Endothelial cell of umbilical vein (primary cell): ENCODE measurements at regions not wholly inside any gene's neighbourhood (a gene's known extent, or its start where the extent isn't known, plus 50 kb on each side); places are given as distances from the start of the nearest gene placed in this dataset.

Experiments
- BruUV-seq: library from RNA; stranded (reverse); fragments of 400-500 nt; replicated peaks from 2 replicates; lab custom pipeline; 2021; lab: Mats Ljungman, UMichigan
- CTCF ChIA-PET: fragments of 300-600, 350-600 bp; sonication (Branson Sonifier 250); formaldehyde crosslinking; loops from one replicate; lab custom pipeline; 2021; ENCODE audit warnings: antibody characterized with exemption, inconsistent platforms; lab: Charles Lee
- POLR2A ChIA-PET: fragments of 300-600, 350-600 bp; sonication (Branson Sonifier 250); formaldehyde crosslinking; loops from one replicate; lab custom pipeline; 2021; ENCODE audit warnings: antibody characterized with exemption, inconsistent platforms; lab: Charles Lee
- DNase-seq: peaks from one replicate; pipeline ENCODE4 v3.0.0-alpha.2; 2011; ENCODE audit warnings: low read depth, low spot score
- FAIRE-seq: peaks from 2 replicates; lab custom pipeline; 2011; peaks lifted over from hg19 to GRCh38; lab: Jason Lieb, UNC
- H2AFZ ChIP-seq: 2 replicates; pipeline ENCODE4 v1.6.0; 2012; ENCODE audit warnings: low read depth, low read length, control low read depth, inconsistent platforms
- H3K27ac ChIP-seq: 2 replicates; pipeline ENCODE4 v1.5.1; 2011; ENCODE audit warnings: low read depth, mild to moderate bottlenecking, control low read depth, low read length, moderate library complexity; ENCODE audit not compliant: insufficient read depth
- H3K27me3 ChIP-seq, 2 experiments: 2 replicates each; pipeline versions ENCODE4 v1.6.0 to v1.6.1; 2011; ENCODE audit warnings: low read length in 2 of 2, mixed read lengths in 1 of 2; ENCODE audit not compliant: control insufficient read depth in 2 of 2, insufficient read depth in 2 of 2
- H3K36me3 ChIP-seq, 2 experiments: 2 replicates in 1 of 2; 3 replicates in 1 of 2; pipeline ENCODE4 v1.5.1; 2011; ENCODE audit warnings: low read length in 2 of 2, mild to moderate bottlenecking in 1 of 2, moderate library complexity in 1 of 2; ENCODE audit not compliant: control insufficient read depth in 2 of 2, insufficient read depth in 2 of 2; ENCODE audit errors: extremely low read depth in 1 of 2
- H3K4me1 ChIP-seq: 3 replicates; pipeline ENCODE4 v1.5.1; 2011; ENCODE audit warnings: mild to moderate bottlenecking, low read length; ENCODE audit not compliant: control insufficient read depth, insufficient read depth; ENCODE audit errors: extremely low read depth
- H3K4me2 ChIP-seq: 2 replicates; pipeline ENCODE4 v1.6.1; 2011; ENCODE audit warnings: low read length, control low read depth, mixed read lengths; ENCODE audit not compliant: insufficient read depth
- H3K4me3 ChIP-seq, 3 experiments: fragments of 200-600 bp in 1 of 3; sonication (generic), shearing (Covaris generic) in 1 of 3; replicated peaks in 1 of 3; 2 replicates each; pipeline ENCODE4 v1.5.1; 2011 to 2016; ENCODE audit warnings: control low read depth in 3 of 3, low read length in 3 of 3, mild to moderate bottlenecking in 2 of 3, inconsistent platforms in 1 of 3, low read depth in 1 of 3, moderate library complexity in 1 of 3; ENCODE audit not compliant: insufficient read depth in 1 of 3
- H3K79me2 ChIP-seq: 2 replicates; pipeline ENCODE4 v1.6.0; 2012; ENCODE audit warnings: low read length, inconsistent platforms; ENCODE audit not compliant: control insufficient read depth, insufficient read depth
- H3K9ac ChIP-seq: replicated peaks from 2 replicates; pipeline ENCODE3; 2011; ENCODE audit warnings: low read length, control low read depth; ENCODE audit not compliant: insufficient read depth; ENCODE audit errors: extremely low read depth
- H3K9me1 ChIP-seq: replicated peaks from 3 replicates; pipeline ENCODE4 v1.6.0; 2011; ENCODE audit warnings: mild to moderate bottlenecking, low read length; ENCODE audit not compliant: control insufficient read depth, insufficient read depth; ENCODE audit errors: extremely low read depth
- H3K9me3 ChIP-seq: replicated peaks from 2 replicates; pipeline ENCODE4 v1.5.1; 2012; ENCODE audit warnings: low read length, inconsistent platforms; ENCODE audit not compliant: control insufficient read depth, insufficient read depth
- H4K20me1 ChIP-seq: replicated peaks from 2 replicates; pipeline ENCODE3; 2011; ENCODE audit warnings: mild to moderate bottlenecking, low read length; ENCODE audit not compliant: control insufficient read depth, insufficient read depth; ENCODE audit errors: extremely low read depth
- EZH2 ChIP-seq: IDR thresholded peaks from 2 replicates; pipeline ENCODE4 v1.6.1; 2012; ENCODE audit warnings: borderline replicate concordance, low read depth, mild to moderate bottlenecking, moderate library complexity, low read length, inconsistent platforms; ENCODE audit not compliant: severe bottlenecking
- FOS ChIP-seq: IDR thresholded peaks from 2 replicates; pipeline ENCODE4 v1.6.1; 2011; ENCODE audit warnings: mild to moderate bottlenecking, low read length, moderate library complexity, borderline replicate concordance; ENCODE audit not compliant: insufficient read depth
- GATA2 ChIP-seq: IDR thresholded peaks from 2 replicates; pipeline ENCODE4 v1.7.0; 2011; ENCODE audit warnings: low read depth, mild to moderate bottlenecking, moderate library complexity, mixed read lengths, low read length; ENCODE audit not compliant: insufficient read length, insufficient read depth
- JUN ChIP-seq: IDR thresholded peaks from 2 replicates; pipeline ENCODE4 v1.6.1; 2011; ENCODE audit warnings: borderline replicate concordance, low read depth; ENCODE audit not compliant: insufficient read length, insufficient read depth
- MYC ChIP-seq: IDR thresholded peaks from one replicate; pipeline ENCODE4 v1.6.1; 2011; ENCODE audit warnings: mild to moderate bottlenecking, low read depth, low read length
- POLR2A ChIP-seq: IDR thresholded peaks from 2 replicates; pipeline ENCODE4 v1.6.1; 2012; ENCODE audit warnings: low read depth, mild to moderate bottlenecking, control low read depth, low read length
- POLR2AphosphoS5 ChIP-seq: IDR thresholded peaks from 2 replicates; pipeline ENCODE4 v1.6.1; 2012; ENCODE audit warnings: low read depth, mild to moderate bottlenecking, control low read depth, low read length, moderate library complexity; ENCODE audit not compliant: insufficient read depth
- dilution Hi-C: fragments of 300-500 bp; cut with MboI; formaldehyde crosslinking; loops from one replicate; pipeline ENCODE4 v1.15.0; 2019; ENCODE audit warnings: low sequenced_read_pairs; ENCODE audit not compliant: extremely low pct_ligation_motif_present
- intact Hi-C: fragments of 100-400 bp; cut with micrococcal nuclease; formaldehyde crosslinking; loops from one replicate; pipeline ENCODE4 v1.10.0; 2022
- TF ChIP-seq, protein P1 (sequence below), 2 donors: IDR thresholded peaks; 1 replicate in 1 of 2; 2 replicates in 1 of 2; pipeline ENCODE4 v1.5.1; 2011; ENCODE audit warnings: low read length in 2 of 2, mild to moderate bottlenecking in 2 of 2, moderate library complexity in 2 of 2, control low read depth in 1 of 2, inconsistent platforms in 1 of 2, low read depth in 1 of 2; ENCODE audit not compliant: insufficient read depth in 1 of 2; ENCODE audit errors: extremely low read depth in 1 of 2
- TF ChIP-seq, protein P2 (sequence below): IDR thresholded peaks from 2 replicates; pipeline ENCODE4 v1.6.1; 2011; ENCODE audit not compliant: insufficient read depth, insufficient read length

DNA sequence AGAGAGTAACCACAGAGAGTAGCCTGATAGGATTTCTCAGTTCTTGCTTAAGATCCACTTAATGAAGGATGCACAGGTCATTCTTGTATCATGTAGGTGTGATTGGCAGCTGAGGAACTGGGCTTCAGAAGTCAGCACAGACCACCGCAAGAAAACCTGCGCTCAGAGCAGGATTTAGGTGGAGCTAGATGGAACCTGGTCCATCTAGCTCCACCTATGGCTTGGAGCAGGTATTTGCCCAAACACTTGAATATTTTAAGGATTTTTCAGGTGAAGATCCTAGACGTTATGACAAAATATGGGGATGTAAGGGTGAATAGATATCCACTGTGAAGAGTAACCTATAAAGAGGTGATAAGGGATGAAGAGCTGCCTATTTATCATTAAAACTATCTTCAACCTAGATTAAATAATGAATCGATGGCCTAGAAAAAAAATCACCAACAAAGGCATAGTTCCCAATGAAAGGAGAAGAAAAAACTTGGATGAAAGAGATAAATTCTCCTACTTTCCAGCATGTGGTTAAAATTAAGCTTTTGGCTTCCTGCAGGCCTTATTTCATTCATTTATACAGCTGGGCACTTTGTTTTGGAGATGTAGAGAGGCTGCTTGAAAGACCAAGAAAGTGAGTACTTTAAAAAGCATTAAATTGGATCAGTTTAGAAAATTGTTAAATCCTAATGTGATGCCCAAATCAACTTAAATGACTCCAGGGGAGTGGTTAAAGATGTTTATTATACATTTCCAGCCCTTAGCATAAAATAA is 778.4 kb upstream of the GJE1 start:
- dilution Hi-C loops: no loop called here
- H3K9me1 ChIP-seq: no peaks in the 10 kb centered on the region
- intact Hi-C loops: no loop called here
- H3K4me1 ChIP-seq: no peaks in the 10 kb centered on the region
- H3K36me3 ChIP-seq: no peaks in the 10 kb centered on the region
- no peaks in the 10 kb centered on the region for H3K9me3 ChIP-seq
- TF ChIP-seq MYC: no peak
- TF ChIP-seq, protein P1, sequence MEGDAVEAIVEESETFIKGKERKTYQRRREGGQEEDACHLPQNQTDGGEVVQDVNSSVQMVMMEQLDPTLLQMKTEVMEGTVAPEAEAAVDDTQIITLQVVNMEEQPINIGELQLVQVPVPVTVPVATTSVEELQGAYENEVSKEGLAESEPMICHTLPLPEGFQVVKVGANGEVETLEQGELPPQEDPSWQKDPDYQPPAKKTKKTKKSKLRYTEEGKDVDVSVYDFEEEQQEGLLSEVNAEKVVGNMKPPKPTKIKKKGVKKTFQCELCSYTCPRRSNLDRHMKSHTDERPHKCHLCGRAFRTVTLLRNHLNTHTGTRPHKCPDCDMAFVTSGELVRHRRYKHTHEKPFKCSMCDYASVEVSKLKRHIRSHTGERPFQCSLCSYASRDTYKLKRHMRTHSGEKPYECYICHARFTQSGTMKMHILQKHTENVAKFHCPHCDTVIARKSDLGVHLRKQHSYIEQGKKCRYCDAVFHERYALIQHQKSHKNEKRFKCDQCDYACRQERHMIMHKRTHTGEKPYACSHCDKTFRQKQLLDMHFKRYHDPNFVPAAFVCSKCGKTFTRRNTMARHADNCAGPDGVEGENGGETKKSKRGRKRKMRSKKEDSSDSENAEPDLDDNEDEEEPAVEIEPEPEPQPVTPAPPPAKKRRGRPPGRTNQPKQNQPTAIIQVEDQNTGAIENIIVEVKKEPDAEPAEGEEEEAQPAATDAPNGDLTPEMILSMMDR (IDR thresholded peaks at IDR 0.05; ENCODE audit: extremely low read depth in 1 of 2, insufficient read depth in 1 of 2, low read depth in 1 of 2, low read length in 2 of 2): no peak
- TF ChIP-seq GATA2: no peak
- TF ChIP-seq POLR2AphosphoS5: no peak
- TF ChIP-seq POLR2A: no peak
- TF ChIP-seq EZH2: no peak
- TF ChIP-seq JUN: no peak
- TF ChIP-seq, protein P2, sequence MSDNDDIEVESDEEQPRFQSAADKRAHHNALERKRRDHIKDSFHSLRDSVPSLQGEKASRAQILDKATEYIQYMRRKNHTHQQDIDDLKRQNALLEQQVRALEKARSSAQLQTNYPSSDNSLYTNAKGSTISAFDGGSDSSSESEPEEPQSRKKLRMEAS: no peak
- no peak for TF ChIP-seq FOS
- H3K4me2 ChIP-seq: no peak overlapping the region
- no peak overlapping the region for H3K4me3 ChIP-seq
- H3K79me2 ChIP-seq: no peaks in the 10 kb centered on the region
- H3K9ac ChIP-seq: no peak overlapping the region
- H3K27ac ChIP-seq: no peak overlapping the region
- no peaks in the 10 kb centered on the region for H4K20me1 ChIP-seq
- FAIRE-seq: no peak
- no peak for DNase-seq
- H2AFZ ChIP-seq: no peak overlapping the region
- ChIA-PET POLR2A (no interaction called here), CTCF (no interaction called here)
- no TSS peak for BruUV-seq
- no peaks in the 10 kb centered on the region for H3K27me3 ChIP-seq
